ENCODE measurements at regions not wholly inside any gene's neighbourhood (a gene's known extent, or its start where the extent isn't known, plus 50 kb on each side); places are given as distances from the start of the nearest gene placed in this dataset.

- ATAC-seq (no peak), DNase-seq (no peak)
- Histone ChIP-seq H3K9me3 (peaks cover 10% of the 10 kb centered on the region), H3K4me1 (no peaks in the 10 kb centered on the region), H3K27ac (no peak overlapping the region), H3K27me3 (ENCODE audit: low read depth) (no peaks in the 10 kb centered on the region), H3K4me3 (no peak overlapping the region), H3K36me3 (no peaks in the 10 kb centered on the region)
- TF ChIP-seq, protein P1, sequence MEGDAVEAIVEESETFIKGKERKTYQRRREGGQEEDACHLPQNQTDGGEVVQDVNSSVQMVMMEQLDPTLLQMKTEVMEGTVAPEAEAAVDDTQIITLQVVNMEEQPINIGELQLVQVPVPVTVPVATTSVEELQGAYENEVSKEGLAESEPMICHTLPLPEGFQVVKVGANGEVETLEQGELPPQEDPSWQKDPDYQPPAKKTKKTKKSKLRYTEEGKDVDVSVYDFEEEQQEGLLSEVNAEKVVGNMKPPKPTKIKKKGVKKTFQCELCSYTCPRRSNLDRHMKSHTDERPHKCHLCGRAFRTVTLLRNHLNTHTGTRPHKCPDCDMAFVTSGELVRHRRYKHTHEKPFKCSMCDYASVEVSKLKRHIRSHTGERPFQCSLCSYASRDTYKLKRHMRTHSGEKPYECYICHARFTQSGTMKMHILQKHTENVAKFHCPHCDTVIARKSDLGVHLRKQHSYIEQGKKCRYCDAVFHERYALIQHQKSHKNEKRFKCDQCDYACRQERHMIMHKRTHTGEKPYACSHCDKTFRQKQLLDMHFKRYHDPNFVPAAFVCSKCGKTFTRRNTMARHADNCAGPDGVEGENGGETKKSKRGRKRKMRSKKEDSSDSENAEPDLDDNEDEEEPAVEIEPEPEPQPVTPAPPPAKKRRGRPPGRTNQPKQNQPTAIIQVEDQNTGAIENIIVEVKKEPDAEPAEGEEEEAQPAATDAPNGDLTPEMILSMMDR (IDR thresholded peaks at IDR 0.05): no peak
- intact Hi-C loops (cut with DNase I): no loop called here
These were observed 89.5 kb upstream of the RFLNA start for GRCh38 chr12:124205405-124205804.

- intact Hi-C loops (cut with DNase I): no loop called here
- Histone ChIP-seq H3K36me3 (no peaks in the 10 kb centered on the region), H3K9me3 (peaks cover 10% of the 10 kb centered on the region), H3K4me3 (no peak overlapping the region), H3K27me3 (ENCODE audit: low read depth) (no peaks in the 10 kb centered on the region), H3K27ac (no peak overlapping the region), H3K4me1 (no peaks in the 10 kb centered on the region)
- DNase-seq: no peak
- no peak for ATAC-seq
- TF ChIP-seq, protein P1 (IDR thresholded peaks at IDR 0.05): no peak
These were observed 87.8 kb upstream of the RFLNA start for GRCh38 chr12:124207049-124207448.

- TF ChIP-seq, protein P1 (IDR thresholded peaks at IDR 0.05): no peak
- Histone ChIP-seq H3K36me3 (no peaks in the 10 kb centered on the region), H3K4me3 (no peak overlapping the region), H3K4me1 (no peaks in the 10 kb centered on the region), H3K27ac (no peak overlapping the region), H3K27me3 (ENCODE audit: low read depth) (no peaks in the 10 kb centered on the region), H3K9me3 (peaks cover 10% of the 10 kb centered on the region)
- no peak for ATAC-seq
- intact Hi-C loops (cut with DNase I): no loop called here
- DNase-seq: no peak
These were observed 87.3 kb upstream of the RFLNA start for GRCh38 chr12:124207617-124208016.

GRCh38 chr12:124208489-124208888 is 86.4 kb upstream of the RFLNA start:
- Histone ChIP-seq H3K36me3 (no peaks in the 10 kb centered on the region), H3K9me3 (peaks cover 10% of the 10 kb centered on the region), H3K27me3 (ENCODE audit: low read depth) (no peaks in the 10 kb centered on the region), H3K4me3 (no peak overlapping the region), H3K4me1 (no peaks in the 10 kb centered on the region), H3K27ac (no peak overlapping the region)
- ATAC-seq (no peak), DNase-seq (no peak)
- intact Hi-C loops (cut with DNase I): no loop called here
- TF ChIP-seq, protein P1 (IDR thresholded peaks at IDR 0.05): no peak

- intact Hi-C loops (cut with DNase I): no loop called here
- H3K9me3 ChIP-seq: peaks cover 12% of the 10 kb centered on the region
- ATAC-seq: no peak
- H3K27me3 ChIP-seq (ENCODE audit: low read depth): no peaks in the 10 kb centered on the region
- H3K27ac ChIP-seq: no peak overlapping the region
- H3K36me3 ChIP-seq: no peaks in the 10 kb centered on the region
- no peaks in the 10 kb centered on the region for H3K4me1 ChIP-seq
- no peak for DNase-seq
- TF ChIP-seq, protein P1 (IDR thresholded peaks at IDR 0.05): no peak
- no peak overlapping the region for H3K4me3 ChIP-seq
These were observed 83.8 kb upstream of the RFLNA start for GRCh38 chr12:124210991-124211577.

Measured in lower lobe of right lung (tissue), 2 donors.